GM21381 (cell line): ENCODE measurements at regions not wholly inside any gene's neighbourhood (a gene's known extent, or its start where the extent isn't known, plus 50 kb on each side); places are given as distances from the start of the nearest gene placed in this dataset.
"Not testable (repeated sequence)": the region's sequence is repeated elsewhere in the genome, so short reads cannot be mapped to it uniquely, and the experiment has no call there.

Experiments used
- ATAC-seq: cut with Tn5 transposase; IDR thresholded peaks from one replicate; pipeline ENCODE4 v1.9.1; 2021; ENCODE audit warnings: mild to moderate bottlenecking, moderate library complexity; ENCODE audit not compliant: unreplicated experiment

DNA sequence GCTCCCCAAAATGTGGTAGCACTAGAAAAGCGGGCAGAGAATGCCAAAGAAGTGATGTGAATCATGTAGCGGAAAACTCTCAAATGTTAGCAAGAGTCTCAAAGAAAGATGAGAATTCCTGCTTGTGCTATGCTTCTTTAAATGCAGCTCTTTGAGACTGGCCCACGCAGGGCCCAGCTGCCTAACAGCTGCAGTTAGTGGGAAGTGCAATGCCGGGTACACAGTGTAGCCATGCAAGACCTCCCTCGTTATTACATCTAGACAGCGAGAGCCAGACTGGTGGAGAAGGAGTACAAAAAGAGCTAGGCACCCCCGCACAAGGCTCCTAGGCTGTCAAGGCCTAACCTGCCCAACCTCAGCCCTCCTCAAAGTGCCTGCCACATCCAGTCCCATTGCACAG, 201.7 kb upstream of the PRDM1 start:
- ATAC-seq: no peak

DNA sequence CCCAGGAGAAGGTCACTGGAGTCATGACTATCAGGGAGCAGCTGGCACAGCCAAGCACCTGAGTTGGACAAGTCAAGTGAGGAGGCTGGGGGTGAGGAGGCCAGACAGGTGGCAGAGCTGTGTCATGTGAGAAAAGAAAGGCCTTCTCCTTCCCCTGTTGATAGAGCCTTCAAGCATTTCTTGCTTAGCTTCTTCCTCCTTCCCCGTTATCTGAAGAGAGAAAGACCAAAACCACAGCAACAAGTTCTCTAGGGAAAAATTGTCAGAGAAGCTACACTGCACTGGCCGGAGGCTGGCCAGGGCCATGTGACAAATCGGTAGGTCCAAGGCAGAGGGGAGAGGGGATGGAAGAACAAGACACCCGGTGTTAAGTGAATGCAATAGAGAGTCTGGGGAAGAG, 202.1 kb upstream of the PRDM1 start:
- ATAC-seq: no peak

DNA sequence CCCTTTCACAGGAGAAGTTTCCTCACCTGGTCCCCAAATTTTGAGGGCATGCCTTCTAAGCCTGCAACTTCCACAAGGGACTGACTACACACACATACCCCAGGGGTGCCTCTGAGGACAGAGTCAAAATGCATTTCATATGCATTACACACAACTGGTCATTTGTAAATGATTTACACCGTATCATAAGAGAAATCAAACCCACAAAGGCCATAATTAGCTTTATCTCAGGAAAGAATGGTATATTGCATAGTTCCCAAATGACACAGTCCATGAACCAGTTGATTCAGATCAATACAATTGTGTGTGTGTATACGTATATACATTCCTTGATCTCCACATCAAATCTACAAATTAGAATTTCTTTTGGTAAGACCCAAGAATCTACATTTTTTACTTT, 203.3 kb upstream of the PRDM1 start:
- ATAC-seq: no peak

DNA sequence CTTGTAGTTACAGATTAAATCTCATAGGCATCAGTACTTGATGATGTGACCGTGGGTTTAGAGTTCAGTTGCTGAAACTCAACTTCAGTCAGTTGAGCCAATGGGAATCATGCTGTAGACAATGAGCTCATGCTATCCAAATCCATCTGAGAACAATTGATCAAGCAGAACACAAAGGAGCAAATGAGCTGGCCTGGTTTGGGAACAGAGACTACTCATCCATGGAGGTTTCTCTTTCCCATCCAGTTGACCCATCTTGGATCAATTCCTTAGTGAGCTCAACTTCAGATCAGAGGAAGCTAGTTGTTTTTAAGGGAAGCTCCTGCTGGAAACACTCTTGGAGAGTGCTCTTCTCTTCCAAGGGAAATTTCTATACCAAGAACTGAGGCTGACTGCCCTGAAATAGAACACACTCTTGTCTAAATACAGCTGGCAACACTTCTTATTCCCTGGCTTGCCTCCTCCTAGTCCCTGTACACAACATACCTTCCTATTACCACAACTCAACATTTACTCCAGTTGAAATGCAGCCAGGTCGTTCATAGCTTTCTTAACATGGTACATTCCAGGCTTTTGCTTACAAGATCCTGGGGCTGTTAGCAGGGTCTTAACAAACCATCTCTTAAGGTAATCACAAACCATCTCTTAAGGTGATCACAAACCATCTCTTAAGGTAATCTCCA, 203.9 kb upstream of the PRDM1 start:
- no peak for ATAC-seq

DNA sequence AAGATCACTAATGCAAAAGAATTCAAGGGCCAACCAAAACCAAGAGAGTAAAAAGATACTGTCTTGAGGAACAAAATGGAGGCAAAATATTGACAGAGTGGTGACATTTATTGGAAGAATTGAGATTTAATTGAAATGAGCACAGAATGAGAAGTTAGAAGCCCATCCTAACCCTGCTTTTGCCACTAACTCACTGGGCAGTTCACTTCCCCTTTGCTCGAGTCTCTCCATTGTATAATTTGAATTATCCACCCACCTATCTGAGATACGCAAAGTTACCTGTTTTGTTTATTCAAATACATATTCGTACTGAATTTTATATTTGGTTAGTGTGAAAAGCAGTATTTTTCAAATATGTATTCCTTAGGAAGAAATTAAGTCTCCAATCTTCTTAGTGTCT, 204.5 kb upstream of the PRDM1 start:
- no peak for ATAC-seq

DNA sequence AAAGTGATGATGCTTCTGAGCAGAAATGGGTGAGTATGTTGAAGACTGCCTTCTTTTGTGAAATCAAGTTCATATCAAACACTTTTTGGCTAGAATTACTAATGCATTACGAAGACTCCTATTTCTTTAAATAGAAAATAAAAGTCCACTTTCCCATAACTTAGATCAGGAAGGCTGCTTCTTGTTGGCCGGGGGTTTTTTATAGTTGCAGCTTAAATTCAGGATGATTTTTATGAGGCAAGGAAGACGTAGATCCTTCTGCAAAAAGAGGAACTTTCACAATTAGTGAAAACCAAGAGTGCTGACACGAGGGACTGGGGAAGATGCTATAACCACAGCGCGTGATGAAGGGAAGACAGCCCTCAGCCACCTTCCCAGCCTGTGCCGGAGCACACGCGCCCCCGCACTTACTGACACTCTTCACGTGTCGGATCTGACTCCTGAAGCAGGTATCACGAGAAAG, 206.1 kb upstream of the PRDM1 start:
- peak; percentile 77 for ATAC-seq

DNA sequence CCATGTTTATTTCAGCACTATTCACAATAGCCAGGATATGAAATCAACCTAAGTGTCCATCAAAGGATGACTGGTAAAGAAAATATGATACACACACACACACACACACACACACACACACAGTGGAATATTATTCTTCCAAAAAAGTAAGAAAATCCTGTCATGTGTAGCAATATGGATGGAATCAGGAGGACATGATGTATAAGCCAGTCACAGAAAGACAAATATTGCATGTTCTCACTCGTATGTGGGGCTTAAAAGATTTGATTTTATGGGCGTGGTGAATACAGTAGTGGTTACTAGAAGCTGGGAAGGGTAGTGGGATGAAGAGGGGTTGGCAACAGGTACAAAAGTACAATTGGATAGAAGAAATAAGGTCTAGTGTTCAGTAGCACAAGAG, 207.0 kb upstream of the PRDM1 start:
- no peak for ATAC-seq

DNA sequence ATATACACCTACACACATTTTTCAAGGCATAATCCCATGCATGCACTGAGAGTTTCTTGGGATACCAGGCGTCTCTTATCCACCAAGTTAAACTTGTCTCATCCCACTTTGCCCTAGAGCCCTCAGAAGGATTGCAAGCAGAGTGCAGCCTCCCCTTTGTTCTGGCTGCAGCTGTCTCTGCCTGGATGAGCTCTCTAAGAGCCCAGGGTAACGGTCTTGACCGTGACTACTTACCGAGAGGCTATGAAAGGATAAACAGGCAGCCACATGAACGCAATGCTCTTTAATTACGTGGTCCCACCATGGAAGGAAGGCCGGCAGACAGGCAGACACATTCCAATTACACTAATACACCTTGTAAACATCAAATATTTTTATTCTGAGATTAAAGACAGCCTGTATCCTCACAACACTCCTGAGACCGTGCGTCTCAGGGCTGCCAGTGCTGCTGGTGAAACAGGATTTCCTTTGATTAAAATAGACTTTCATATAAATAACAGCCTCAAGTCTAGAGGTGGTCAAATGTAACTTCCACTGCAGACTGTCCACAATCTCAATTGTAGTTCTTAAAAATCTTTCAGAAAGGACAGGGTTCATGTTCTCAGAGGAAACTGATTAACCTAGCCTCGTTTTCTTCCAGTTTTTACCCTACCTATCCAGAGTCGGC, 210.0 kb upstream of the PRDM1 start:
- ATAC-seq: no peak

DNA sequence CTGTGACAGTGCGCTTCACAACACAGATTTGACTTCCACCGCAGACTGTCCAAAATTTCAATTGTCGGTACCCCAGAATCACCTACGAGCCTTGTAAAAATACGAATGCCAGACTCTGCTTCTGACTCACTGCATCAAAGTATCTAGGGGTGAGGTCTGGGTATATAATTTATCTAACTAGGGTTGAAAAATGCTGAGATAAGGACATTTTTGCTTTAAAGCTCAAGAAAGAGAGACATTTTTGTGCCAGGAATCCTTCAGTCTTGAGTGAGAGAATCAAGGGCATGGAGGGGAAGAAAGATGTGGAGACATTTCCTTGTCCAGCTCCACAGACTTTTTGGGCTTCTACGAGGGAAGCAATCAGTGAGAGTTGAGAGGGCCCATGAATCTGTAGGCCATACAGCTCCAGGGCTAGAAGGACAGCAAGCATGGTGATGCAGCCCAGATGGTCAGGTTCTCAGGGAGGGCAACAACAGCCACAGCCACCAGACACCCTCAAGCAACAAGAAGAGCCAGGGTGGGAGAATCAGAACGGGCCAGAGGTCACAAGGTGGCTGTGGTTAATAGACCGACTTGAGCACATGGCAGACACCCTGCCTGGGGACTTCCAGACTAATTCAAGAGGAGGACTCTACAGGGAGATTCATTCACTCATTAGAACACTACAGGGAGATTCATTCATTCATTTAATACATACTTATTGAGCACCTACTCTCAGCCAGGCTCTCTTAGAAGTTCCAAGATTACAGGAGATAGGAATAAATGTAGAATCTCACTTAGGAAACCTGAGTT, 211.1 kb upstream of the PRDM1 start:
- no peak for ATAC-seq

DNA sequence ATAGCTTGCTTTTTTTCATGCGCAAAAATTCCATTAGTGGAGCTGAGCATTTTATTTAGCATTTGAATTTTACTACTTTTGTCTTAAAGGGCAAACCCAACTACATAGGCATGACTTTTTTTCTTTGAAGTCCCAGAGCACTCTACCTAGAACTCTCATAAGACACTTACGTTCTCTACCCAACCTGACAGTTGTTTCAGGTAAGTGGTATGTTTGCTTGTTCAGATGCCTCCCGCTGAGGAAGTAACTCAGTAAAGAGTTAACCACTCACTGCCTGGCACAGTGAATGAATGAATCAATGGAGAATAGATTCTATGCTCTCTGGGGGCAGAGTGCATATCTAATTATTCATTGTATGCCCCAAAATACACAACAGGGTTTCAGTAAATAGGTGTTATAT, 212.3 kb upstream of the PRDM1 start:
- no peak for ATAC-seq

DNA sequence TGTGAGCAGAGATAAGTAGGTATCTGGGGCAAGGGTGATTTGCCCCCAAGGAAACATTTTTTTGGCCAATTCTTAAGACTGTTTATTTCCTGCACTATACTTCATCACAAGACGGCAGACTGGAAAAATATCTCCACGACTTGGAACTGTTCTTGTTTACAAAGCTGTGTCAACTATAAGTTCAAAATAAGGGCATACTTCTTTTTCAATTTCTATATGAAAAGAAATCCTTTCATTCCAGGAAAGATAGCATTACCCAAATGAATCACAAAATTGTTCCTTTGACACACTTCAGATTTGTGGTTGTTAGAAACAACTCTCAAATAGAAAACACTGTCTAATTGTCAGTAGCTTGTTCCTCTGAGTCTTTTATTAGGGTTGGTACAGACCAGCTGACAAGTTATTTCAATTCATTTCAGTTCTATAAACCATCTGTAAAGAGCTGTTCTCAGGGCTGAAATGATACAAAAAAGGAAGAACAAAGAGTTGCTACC, 212.9 kb upstream of the PRDM1 start:
- ATAC-seq: no peak

DNA sequence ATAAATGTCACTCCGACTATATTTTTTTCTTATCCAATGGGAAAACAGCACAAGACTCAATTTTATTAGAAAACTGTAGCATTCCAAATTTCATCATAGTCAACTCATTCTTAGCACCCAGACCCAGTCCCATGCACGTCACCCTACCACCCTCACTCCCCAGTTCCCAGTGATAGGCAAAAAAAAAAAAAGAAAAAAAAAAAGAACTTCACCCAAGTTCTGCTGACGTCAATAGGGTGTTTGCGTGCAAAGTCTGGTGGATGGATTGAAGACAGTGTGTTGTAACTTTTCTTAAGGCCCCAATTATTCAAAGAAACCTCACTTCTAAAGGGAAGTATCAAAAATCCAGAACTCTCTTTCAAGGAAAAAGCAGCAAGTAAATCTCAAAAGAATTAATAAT, 213.9 kb upstream of the PRDM1 start:
- no peak for ATAC-seq

DNA sequence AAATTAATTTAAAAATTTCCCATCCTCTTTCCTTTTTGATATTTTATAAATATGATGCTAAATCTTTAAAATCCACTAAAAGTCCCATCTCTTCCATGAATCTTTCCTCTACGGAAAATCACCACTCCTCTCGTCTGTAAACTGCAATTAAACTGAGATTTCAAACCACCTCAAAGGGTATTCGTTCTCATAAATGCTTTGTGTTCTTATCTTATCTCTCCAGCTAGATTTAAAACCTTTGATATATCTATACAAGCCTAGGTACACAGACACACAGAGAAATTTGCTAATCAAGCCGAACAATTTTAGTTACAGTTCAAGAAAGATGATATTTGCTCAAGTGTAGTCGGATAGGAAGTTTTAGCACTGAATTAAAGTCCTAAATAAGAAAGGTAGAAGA, 214.6 kb upstream of the PRDM1 start:
- no peak for ATAC-seq

DNA sequence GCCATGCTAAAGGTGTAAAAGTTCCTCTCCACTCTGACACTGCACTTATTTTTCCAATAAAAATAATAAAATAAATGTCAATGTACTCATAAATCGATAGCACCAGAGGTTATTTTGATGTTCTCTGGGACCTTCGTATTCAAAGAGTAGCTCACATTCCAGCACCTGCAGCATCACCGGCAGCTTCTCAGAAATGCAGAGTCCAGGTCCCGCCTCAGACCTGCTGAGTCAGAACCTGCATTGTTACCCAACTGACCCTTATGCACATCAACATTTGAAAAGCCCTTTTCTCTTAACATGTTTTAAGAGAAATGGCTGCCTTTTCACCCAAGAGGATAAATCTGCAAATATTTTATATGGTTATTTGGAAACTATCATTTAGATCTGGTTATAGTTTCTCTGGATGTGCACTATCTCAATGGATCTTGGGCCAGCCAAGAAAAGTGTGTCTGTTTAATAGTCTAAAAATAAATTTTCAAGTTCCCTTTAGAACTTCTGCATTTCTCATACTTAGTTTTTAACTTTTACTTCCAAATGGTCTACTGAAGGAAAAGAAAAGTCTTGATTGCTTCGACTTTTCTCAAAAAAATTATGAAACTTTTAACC, 216.2 kb upstream of the PRDM1 start:
- no peak for ATAC-seq

DNA sequence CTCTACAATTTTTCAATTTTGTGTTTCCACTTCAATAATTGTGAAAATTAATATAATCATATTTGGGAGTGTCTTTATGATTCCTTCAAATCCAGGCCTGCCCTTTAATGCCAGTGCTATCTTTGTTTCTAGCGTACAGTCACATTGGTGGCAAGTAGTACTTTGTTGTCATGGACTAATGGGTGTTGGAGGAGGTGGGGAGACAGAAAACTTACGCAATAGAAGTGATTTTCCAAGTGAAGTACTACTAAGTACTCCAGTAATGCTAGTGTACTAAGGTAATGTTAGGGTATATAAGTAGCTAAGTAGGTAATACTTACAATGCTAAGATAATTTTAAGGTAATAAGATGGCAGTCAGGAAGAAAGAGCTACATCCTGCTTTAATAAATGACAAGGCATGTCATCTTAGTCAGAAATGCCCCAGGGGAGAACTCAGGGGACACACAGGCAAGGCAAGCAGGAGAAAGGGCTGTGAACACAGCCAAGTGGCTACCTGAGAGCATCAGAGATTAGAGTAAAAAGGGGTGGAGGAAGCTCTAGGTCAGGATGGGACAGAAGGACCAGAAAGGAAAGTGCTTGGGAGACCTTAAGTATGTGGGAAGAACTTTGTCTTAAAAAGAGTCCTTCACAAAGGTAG, 217.2 kb upstream of the PRDM1 start:
- ATAC-seq: no peak

DNA sequence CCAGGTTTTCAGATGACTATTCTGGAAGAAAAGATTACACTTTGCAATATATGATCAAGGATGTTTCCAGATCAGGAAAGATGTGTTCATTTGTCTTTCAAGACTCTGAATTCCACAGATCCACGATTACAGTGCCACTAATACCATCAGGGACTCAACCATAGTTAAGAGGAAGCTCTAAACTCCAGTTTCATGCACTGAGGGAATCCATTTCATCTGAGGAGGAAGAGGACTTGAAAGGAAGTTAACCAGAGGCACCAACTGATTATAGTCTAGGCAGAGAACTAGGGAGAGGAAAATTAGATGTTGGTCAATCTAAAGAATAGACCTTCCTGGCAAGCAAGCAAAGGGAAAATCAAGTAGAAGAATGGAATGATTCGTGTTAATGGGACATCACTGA, 218.3 kb upstream of the PRDM1 start:
- no peak for ATAC-seq

DNA sequence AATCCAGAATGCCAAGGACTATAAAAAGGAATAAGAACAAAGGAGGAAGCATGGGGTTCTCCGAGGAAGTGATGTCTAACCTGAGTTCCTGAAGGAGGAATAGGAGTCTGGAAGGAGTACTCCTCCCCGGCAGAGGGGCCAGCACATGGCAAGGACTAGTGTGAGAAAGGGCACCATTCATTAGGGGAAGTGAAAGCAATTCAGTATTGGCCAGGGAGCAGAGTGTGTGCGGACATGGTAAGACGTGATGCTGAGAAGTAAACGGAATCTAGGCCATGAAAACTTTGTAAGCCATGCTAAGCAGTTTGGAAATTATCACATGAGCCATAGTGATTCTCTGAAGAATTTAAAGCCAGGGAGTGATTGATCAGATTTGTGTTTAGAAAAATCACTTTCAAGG, 218.9 kb upstream of the PRDM1 start:
- ATAC-seq: no peak

DNA sequence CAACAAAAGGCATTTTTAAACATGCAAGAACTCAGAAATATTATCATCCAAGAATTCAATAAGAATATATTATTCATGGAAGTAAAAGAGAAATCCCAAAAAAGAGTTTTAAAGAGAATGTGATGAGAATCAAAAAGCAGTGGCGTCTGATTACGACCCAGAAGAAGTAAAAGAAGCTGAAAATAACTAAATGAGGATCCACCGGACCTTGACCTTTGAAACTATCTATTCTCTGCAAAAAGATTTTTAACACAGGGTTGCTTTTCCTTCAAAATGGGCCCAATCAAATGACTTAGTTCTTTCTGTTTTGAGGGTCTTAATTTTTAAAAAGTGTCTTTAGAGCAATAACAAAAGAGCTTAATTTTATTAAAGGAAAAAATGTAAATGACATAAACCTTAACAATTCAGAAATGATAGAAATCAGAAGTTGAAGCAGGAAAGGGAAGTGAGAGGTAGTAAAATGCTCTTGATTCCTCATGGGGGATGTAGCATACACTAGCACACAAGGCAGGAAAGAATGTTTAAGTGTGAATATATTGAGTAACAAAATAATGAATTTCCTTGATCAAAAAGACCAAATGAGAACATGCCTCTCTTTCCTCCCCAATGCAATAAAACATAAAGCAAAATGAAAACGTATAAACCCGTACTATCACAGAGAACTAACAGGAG, 223.1 kb upstream of the PRDM1 start:
- peak; percentile 71 for ATAC-seq

DNA sequence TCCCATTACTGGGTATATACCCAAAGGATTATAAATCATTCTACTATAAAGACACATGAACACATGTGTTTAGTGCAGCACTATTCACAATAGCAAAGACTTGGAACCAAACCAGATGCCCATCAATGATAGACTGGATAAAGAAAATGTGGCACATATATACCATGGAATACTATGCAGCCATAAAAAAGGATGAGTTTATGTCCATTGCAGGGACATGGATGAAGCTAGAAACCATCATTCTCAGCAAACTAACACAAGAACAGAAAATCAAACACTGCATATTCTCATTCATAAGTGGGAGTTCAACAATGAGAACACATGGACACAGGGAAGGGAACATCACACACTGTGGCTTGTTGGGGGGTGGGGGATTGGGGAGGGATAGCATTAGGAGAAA, 225.2 kb upstream of the PRDM1 start:
- not testable (repeated sequence) for ATAC-seq

DNA sequence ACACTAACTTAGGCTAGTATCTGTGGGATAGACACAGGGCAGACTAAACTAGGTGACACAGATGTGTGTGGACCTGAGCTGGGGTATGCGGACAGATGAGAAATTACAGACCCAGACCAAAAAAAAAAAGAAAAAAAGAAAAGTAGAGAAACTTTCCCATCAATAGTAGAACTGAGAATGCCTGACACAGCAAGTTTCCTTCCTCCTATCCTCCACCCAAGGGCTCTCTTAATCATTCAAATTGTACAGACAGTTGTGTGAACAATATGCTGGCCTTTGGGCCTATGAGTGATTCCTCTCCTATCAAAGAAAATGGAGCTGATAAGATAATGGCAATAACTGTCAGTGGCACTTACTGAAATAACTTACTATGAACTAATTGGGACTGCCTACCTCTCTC, 226.7 kb upstream of the PRDM1 start:
- ATAC-seq: no peak
